Brain pericyte (primary cell): ENCODE measurements at regions not wholly inside any gene's neighbourhood (a gene's known extent, or its start where the extent isn't known, plus 50 kb on each side); places are given as distances from the start of the nearest gene placed in this dataset.

Source experiments
- DNase-seq: peaks from one replicate; pipeline ENCODE4 v3.0.0-alpha.2; 2012; ENCODE audit warnings: low read depth, low spot score

- no peak for DNase-seq
Measured at GRCh38 chr20:11387189-11387754, 530.4 kb upstream of the BTBD3 start.

- no peak for DNase-seq
Measured at GRCh38 chr20:11389186-11389585, 528.5 kb upstream of the BTBD3 start.

DNA sequence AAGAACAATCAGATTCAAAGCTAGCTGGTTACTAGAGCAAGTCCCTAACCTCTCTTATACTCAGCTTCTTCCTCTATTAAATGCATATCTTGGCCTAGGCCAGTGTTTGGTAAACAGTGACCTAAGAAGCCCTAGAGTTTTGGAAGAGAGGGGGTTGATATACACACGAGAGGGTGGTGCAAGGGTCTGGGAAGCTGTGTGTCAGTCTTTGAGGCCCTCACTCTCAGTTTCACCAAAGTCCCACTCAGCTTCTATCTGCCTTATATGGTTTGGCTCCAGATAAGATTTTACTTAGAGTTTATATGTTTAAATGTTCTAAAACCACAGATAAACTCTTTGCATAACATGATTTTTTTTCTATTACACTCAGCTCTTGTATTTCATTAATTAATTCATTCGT is 526.1 kb upstream of the BTBD3 start:
- DNase-seq: no peak

DNA sequence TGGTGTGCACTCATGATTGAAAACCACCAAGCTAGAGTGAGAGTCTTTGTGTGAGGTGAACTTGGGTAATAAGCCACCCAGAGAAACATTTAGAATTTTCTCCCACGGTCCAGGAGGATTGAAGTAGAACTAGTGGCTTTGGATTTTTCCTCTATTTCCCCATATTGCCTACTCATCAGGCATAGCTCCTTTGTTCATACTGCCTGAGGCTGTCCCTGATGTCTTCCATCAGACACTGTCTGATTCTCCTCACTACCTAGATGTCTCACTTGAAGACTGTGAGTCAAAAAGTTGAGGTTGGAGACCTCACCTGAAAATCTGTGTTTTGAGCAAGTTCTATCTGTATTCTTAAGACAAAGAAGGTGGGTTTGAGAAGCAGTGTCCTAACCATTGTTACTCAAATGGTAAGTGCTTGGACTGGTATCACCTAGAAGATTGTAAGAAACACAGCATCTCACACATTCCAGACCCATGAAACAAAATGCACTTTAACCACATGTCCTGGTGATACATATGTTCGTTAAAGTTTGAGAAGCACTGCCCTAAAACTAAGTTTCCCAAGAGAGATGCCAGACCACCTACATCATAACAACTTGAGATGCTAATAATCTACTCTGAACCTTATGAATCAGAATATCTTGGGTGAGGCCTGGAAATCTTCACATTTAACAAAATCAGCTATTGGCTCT is 523.4 kb upstream of the BTBD3 start:
- DNase-seq: no peak

GRCh38 chr20:11395581-11395980 is 522.1 kb upstream of the BTBD3 start:
- DNase-seq: no peak

- no peak for DNase-seq
Measured at GRCh38 chr20:11401988-11402387, 515.7 kb upstream of the BTBD3 start.

DNA sequence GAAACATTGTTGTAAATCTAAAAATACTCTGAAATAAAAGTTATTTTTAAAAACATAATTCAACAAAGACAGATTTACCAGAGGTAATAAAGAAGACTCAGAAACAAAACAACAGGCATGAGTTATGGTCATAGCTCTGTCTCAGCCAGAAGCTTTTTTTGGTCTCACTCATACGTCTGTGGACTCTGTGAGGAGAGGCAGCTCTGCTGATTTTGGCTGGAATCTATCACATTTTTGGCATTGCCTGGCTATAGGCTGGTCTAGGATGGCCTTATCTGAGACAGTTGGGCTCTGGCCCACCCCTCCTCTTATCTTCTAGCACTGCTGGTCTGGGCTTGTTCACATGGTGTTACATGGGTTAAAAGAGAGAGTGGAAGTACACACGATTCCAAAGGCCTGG is 514.0 kb upstream of the BTBD3 start:
- DNase-seq: no peak

DNA sequence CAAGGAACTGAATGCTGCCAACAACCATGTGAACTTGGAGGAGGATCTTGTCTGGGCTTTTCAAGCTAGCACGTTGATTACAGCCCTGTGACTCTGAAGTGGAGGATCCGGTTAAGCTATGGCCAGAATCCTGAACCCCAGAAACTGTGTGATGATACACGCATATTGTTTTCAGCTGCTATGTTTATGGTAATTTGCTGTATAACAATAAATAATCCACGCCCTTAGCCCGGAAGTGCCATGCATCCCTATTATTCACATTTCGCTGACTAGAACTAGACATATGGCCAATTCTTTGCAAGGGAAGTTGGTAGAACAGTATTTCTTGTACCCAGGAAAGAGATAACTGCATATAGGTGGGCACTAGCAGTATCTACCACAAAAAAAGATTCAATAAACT is 510.8 kb upstream of the BTBD3 start:
- no peak for DNase-seq

DNA sequence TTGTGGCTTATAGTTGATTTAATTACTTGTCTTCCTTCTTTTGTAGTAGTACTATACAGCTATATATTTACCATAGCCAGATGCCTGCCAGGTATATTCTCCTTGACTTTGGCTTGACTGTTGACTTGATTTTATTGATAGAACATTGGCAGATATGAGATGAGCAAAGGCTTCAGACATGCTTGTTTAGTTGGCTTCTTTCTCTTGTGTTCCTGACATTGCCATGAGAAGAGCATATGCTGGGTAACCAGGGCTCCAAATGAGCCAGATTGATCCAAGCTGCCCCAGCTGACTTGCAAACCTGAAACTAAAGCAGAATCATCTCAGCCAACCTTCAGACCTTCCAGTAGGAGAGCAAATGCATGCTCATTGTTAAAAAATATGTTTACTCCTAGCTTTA is 508.1 kb upstream of the BTBD3 start:
- no peak for DNase-seq

- DNase-seq: no peak
Measured at GRCh38 chr20:11411765-11412164, 505.9 kb upstream of the BTBD3 start.

GRCh38 chr20:11426948-11427347 is 490.7 kb upstream of the BTBD3 start:
- no peak for DNase-seq

DNA sequence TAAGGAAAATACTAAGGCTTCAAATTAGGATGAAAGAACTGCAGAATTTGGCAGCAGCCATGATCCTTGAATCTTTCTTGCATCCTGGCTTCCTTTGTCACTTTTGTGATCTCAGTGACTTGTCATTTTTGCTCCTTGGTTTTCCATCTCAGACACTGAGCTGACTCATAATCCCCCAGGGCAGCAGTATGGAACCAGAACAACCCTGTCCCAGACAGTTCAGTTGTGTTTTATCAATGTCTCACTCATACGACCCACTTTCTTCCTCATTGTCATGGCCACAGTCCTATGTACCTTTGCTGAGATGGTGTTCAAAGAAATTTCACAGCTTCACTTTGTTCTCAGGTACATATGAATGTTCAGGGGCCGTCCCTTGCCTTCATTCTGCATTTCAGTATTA is 488.5 kb upstream of the BTBD3 start:
- no peak for DNase-seq

- no peak for DNase-seq
Measured at GRCh38 chr20:11429889-11430519, 487.7 kb upstream of the BTBD3 start.

DNA sequence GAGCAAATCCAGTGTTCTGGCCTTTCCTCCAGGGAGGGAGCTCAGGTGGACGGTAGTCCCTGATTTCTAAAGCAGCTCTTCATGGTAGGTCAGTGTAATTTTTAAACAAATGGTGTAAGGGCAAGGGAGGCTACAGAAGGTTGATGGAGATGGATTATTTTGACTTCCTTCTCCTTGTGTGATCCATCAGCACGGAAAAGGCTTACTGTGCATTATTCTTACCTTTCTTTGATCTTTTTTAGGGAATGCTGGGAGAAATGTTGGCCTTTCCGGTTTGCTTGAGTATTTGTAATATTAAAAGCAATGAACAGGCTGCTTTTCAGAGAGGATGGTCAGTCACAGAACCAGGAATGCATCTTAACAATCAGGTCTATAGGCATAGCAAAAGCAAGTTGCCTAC is 487.0 kb upstream of the BTBD3 start:
- DNase-seq: no peak

GRCh38 chr20:11431621-11432020 is 486.1 kb upstream of the BTBD3 start:
- no peak for DNase-seq

DNA sequence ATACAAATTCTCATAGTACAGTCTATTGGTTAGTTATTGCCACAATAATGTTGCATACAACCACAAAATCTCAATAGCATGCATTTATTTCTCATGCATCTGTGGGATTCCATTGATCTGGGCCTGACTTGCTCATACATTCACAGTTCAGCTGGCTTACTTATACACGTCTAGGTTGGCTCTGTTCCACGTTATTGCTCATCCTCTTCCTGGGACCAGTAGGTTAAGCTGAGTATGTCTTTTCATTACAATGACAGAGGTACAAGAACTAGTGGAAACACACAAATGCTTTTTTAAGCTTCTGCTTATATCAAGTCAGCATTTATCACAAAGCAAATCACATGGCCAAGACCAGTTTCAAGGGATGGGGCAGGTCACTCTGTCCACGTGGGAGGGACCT is 485.3 kb upstream of the BTBD3 start:
- DNase-seq: peak; percentile 39

GRCh38 chr20:11436113-11436905 is 481.4 kb upstream of the BTBD3 start:
- DNase-seq: no peak

DNA sequence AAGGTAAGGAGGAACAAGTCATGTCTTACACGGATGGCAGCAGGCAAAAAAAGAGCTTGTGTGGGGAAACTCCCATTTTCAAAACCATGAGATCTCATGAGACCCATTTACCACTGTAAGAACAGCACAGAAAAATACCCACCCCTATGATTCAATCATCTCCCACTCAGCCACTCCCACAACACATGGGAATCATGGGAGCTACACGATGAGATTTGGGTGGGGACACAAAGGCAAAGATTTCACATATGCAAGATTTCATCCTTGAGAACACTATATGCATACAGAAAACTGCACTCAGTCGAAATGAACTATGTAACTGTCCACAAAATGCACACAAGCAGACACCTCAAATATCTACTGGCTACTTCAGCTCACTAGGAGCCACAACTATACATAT is 480.6 kb upstream of the BTBD3 start:
- no peak for DNase-seq

DNA sequence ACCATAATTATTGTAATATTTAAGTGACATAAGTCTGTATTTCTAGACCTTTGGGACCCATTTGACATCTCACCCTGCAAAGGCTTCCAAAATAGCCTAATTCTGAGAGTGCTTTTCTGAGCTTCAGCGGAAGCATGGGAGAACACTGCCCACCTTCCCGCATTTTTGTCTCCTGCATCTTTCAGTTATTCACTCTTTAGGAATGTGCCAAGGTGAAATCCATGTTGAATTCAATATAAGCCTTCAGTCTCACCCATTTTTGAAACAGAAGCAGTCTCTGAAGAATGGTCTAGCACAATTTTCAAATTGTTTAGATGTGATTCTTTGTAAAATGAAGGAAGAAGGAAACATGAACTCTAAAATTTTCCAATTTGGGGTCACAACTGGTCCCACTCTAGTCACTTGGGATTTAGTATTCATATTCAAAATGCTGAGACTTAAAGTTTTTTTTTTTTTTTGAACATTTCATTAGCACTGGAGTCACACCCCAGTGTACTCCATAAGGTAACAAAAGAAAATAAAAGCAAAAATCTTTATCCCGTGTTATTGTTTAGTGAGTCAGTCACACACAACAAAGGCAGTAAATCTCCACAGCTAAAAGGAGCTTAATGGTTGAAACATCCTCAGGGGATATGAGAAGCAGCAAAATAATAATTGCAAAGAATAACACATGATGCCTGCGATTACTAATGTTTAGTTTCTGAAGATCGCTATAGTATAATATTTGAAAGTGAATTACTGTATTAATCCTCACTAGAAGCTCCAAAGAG is 479.9 kb upstream of the BTBD3 start:
- DNase-seq: no peak

DNA sequence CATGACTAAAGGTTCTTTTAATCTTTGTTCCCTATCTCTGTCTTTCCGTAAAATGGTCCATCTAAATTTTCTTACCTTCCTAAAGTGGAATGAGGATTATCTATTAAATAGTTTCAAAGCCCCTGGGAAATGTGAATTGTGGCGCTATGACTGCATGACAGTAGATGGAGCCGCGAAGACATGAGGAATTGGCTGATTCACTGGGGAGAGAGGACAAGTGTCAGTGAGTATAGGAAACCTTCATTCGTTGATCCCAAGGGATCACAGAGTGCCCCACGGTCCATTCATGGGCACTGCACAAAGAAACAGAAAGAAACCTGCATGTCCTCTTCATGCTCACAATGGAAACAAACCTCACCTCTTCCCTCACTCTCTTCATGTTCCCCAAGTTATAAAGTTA is 479.3 kb upstream of the BTBD3 start:
- DNase-seq: no peak

DNA sequence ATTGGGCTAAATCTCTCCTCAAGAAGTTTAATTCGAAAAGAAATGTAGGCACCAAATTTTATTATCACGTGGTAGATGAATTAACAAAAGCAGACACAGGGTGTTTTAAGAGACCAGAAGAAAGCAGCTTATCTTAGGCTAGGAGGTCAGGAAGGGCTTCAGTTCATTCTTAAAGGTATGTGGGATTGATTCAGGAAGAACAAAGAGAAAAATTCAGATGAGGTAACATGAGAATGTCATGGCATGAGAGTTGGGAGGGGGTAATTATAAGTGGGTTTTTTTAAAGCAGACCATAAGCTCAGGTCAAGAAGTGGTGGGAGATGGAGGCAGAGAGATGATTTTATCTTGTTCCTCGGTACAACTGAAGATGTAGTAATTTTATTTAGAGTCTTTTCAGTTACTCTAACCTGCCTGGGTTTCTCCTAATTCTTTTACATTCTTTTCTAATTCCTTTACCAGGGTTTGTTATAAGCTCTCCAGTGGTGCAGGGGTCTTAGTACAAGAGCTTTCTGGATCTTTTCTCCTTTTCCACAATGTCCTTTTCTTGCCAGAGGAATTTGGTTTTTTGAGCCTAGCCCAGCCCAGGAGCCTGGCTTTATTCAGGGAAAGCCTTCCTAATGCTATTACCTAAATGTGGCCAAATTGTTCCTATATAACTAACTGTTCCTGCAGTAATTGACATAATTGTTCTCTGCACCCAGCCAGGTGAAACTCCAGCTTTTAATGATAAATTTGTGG is 474.1 kb upstream of the BTBD3 start:
- no peak for DNase-seq
